Trophoblast cell (in vitro differentiated cells and primary cell): ENCODE measurements at regions not wholly inside any gene's neighbourhood (a gene's known extent, or its start where the extent isn't known, plus 50 kb on each side); places are given as distances from the start of the nearest gene placed in this dataset.
A peak's percentile ranks its signal among the peaks of the same experiment; 100 is the strongest.

ENCODE experiments used
- DNase-seq, 2 donors: peaks; one replicate each; pipeline ENCODE4 v3.0.0-alpha.2; 2016
- H2AFZ ChIP-seq: 2 replicates; pipeline ENCODE4 v1.6.1; 2013; ENCODE audit warnings: low read length, moderate library complexity, mild to moderate bottlenecking; ENCODE audit not compliant: insufficient read depth, poor library complexity
- H2AK5ac ChIP-seq: 2 replicates; pipeline ENCODE4 v1.6.1; 2013; ENCODE audit warnings: mild to moderate bottlenecking, low read length
- H2BK120ac ChIP-seq: 2 replicates; pipeline ENCODE4 v1.6.1; 2013; ENCODE audit warnings: low read length, mild to moderate bottlenecking, moderate library complexity; ENCODE audit not compliant: insufficient read depth, poor library complexity
- H2BK12ac ChIP-seq: 2 replicates; pipeline ENCODE4 v1.6.1; 2013; ENCODE audit warnings: mild to moderate bottlenecking, low read length, moderate library complexity
- H2BK5ac ChIP-seq: 2 replicates; pipeline ENCODE4 v1.6.1; 2013; ENCODE audit warnings: low read length, low read depth, moderate library complexity, mild to moderate bottlenecking; ENCODE audit not compliant: poor library complexity
- H3K14ac ChIP-seq: 2 replicates; pipeline ENCODE4 v1.6.1; 2013; ENCODE audit warnings: mild to moderate bottlenecking, low read length
- H3K18ac ChIP-seq: 2 replicates; pipeline ENCODE4 v1.6.1; 2013; ENCODE audit warnings: mild to moderate bottlenecking, low read length
- H3K23ac ChIP-seq: 2 replicates; pipeline ENCODE4 v1.6.1; 2013; ENCODE audit warnings: low read length
- H3K27ac ChIP-seq: 2 replicates; pipeline ENCODE4 v1.5.1; 2013; ENCODE audit warnings: low read depth, mild to moderate bottlenecking, inconsistent platforms, low read length, moderate library complexity
- H3K27me3 ChIP-seq: 2 replicates; pipeline ENCODE4 v1.6.1; 2013; ENCODE audit warnings: inconsistent platforms, mild to moderate bottlenecking, low read length, moderate library complexity; ENCODE audit not compliant: insufficient read depth
- H3K36me3 ChIP-seq, 2 experiments: 1 replicate in 1 of 2; 2 replicates in 1 of 2; pipeline ENCODE4 v1.6.1; 2013; ENCODE audit warnings: low read length in 2 of 2, mild to moderate bottlenecking in 2 of 2, moderate library complexity in 1 of 2; ENCODE audit not compliant: insufficient read depth in 2 of 2, control insufficient read depth in 1 of 2
- H3K4ac ChIP-seq: 2 replicates; pipeline ENCODE4 v1.6.1; 2013; ENCODE audit warnings: low read depth, mild to moderate bottlenecking, low read length, moderate library complexity
- H3K4me1 ChIP-seq, 2 experiments: 1 replicate in 1 of 2; 2 replicates in 1 of 2; pipeline ENCODE4 v1.6.1; 2013; ENCODE audit warnings: low read length in 2 of 2, mild to moderate bottlenecking in 2 of 2, moderate library complexity in 1 of 2; ENCODE audit not compliant: insufficient read depth in 2 of 2, control insufficient read depth in 1 of 2
- H3K4me2 ChIP-seq: 2 replicates; pipeline ENCODE4 v1.6.1; 2013; ENCODE audit warnings: inconsistent platforms, mild to moderate bottlenecking, low read length, moderate library complexity
- H3K4me3 ChIP-seq: 2 replicates; pipeline ENCODE4 v1.5.1; 2013; ENCODE audit warnings: mild to moderate bottlenecking, low read depth, low read length, inconsistent platforms
- H3K79me1 ChIP-seq: one replicate; pipeline ENCODE4 v1.6.1; 2013; ENCODE audit warnings: low read length
- H3K79me2 ChIP-seq: 2 replicates; pipeline ENCODE4 v1.6.1; 2013; ENCODE audit warnings: low read length, mild to moderate bottlenecking; ENCODE audit not compliant: control insufficient read depth, insufficient read depth, poor library complexity
- H3K9ac ChIP-seq: 2 replicates; pipeline ENCODE4 v1.6.1; 2013; ENCODE audit warnings: mild to moderate bottlenecking, low read length
- H3K9me3 ChIP-seq: 2 replicates; pipeline ENCODE4 v1.6.1; 2013; ENCODE audit warnings: low read depth, mild to moderate bottlenecking, control low read depth, inconsistent platforms, low read length; ENCODE audit not compliant: insufficient read depth
- H4K12ac ChIP-seq: 2 replicates; pipeline ENCODE4 v1.6.1; 2013; ENCODE audit warnings: low read depth, mild to moderate bottlenecking, low read length, moderate library complexity
- H4K8ac ChIP-seq: 2 replicates; pipeline ENCODE4 v1.6.1; 2013; ENCODE audit warnings: low read depth, mild to moderate bottlenecking, low read length, moderate library complexity
- H4K91ac ChIP-seq: one replicate; pipeline ENCODE4 v1.6.1; 2013; ENCODE audit warnings: low read depth, mild to moderate bottlenecking, low read length, moderate library complexity
- WGBS: extraction: QIAGEN DNeasy Blood & Tissue Kit; methylation state at CpG from one replicate; pipeline ENCODE4 v1.1.7; 2013; ENCODE audit warnings: missing lambda C conversion rate; ENCODE audit not compliant: insufficient read length, insufficient coverage; ENCODE audit errors: extremely low coverage; 5-methylcytosine and 5-hydroxymethylcytosine counted together

DNA sequence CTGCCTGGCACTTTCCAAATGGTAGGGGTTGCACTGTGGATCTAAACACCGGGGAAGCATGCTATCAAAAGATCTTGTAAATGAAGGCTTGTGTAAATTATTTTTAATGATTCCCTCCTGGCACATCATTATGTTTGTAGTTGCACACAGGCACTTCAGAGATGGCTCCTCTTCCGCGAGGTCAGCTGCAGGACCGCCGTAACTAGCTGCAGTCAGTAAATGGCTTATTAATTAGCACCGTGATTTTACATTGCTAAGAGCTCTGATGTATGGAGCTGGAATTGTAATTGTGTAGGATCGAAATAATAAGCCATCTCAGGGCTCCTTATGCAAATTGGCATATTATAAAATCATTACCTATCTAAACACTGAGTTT lies 397.6 kb upstream of the IRX1 start:
- Histone ChIP-seq H3K4me3 (no peak overlapping the region), H3K79me2 (no peaks in the 10 kb centered on the region), H2AK5ac (no peak overlapping the region), H4K12ac (no peak overlapping the region), H3K36me3 (no peaks in the 10 kb centered on the region), H4K91ac (no peak overlapping the region), H2BK5ac (no peak overlapping the region), H3K18ac (no peak overlapping the region), H3K23ac (no peak overlapping the region), H3K27ac (no peak overlapping the region), H3K9me3 (peaks cover 2% of the 10 kb centered on the region), H3K14ac (no peak overlapping the region), H2BK12ac (no peak overlapping the region), H3K27me3 (peaks cover 3% of the 10 kb centered on the region), H3K79me1 (no peaks in the 10 kb centered on the region), H2BK120ac (no peak overlapping the region), H3K4me2 (peak overlapping the region; percentile 42), H2AFZ (peak overlapping the region; percentile 23), H3K9ac (no peak overlapping the region), H3K4me1 (peaks cover 5 to 6% of the 10 kb centered on the region in 2 experiments), H3K4ac (no peak overlapping the region), H4K8ac (no peak overlapping the region)
- no CpG with 5 or more reads among the region's 7 CpGs for WGBS
- DNase-seq = no peak

DNA sequence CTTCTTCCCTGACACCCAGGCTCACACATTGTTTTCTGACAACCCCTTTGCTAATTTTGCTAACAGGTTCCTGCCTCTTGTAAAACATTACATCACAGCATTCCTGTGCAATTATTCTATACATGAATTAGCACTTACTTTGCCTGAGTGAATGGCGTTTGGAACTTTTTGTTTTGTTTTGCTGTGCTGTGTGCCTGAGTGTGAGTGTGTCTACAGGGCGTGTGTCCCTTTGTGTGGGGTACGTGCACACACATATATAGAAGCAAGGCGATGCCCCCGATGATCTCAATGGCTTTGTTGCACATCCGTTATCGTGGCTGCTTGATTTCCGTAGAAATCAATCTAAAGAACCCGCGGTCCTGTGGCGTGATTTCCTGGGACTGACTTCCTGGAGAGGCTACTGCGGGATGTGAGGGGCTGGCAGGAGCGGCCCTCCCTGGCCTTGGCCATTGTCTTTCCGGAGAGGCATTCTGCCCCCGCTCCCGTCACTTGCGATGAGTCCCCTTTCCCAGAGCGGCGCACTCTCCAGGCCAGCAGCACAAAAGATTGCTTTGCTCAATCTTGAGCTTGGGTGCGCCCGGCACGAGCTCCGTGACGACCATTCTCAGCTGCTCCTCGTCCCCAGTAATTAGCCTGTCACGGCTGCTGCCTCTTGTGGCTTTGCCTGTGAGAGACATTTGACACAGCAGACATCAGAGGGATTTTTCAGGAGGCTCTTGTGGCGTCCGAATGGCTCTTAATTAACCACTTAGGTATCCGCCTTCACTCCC lies 398.1 kb upstream of the IRX1 start:
- H3K18ac ChIP-seq = no peak overlapping the region
- peak overlapping the region; percentile 42 for H3K4me2 ChIP-seq
- H2AK5ac ChIP-seq = no peak overlapping the region
- no peak overlapping the region for H2BK120ac ChIP-seq
- no peaks in the 10 kb centered on the region for H3K36me3 ChIP-seq
- no peak overlapping the region for H2BK5ac ChIP-seq
- no peak overlapping the region for H2BK12ac ChIP-seq
- no CpG with 5 or more reads among the region's 29 CpGs for WGBS
- no peaks in the 10 kb centered on the region for H3K79me1 ChIP-seq
- H3K27me3 ChIP-seq = peaks cover 3% of the 10 kb centered on the region
- H3K9me3 ChIP-seq = peaks cover 2% of the 10 kb centered on the region
- no peak overlapping the region for H4K91ac ChIP-seq
- H3K27ac ChIP-seq = no peak overlapping the region
- H3K4me3 ChIP-seq = no peak overlapping the region
- H3K23ac ChIP-seq = no peak overlapping the region
- no peak overlapping the region for H4K8ac ChIP-seq
- peak overlapping the region; percentile 23 for H2AFZ ChIP-seq
- no peak overlapping the region for H3K14ac ChIP-seq
- H3K4me1 ChIP-seq = peaks cover 5 to 6% of the 10 kb centered on the region in 2 experiments
- no peaks in the 10 kb centered on the region for H3K79me2 ChIP-seq
- no peak overlapping the region for H4K12ac ChIP-seq
- DNase-seq = no peak
- no peak overlapping the region for H3K4ac ChIP-seq
- H3K9ac ChIP-seq = no peak overlapping the region

DNA sequence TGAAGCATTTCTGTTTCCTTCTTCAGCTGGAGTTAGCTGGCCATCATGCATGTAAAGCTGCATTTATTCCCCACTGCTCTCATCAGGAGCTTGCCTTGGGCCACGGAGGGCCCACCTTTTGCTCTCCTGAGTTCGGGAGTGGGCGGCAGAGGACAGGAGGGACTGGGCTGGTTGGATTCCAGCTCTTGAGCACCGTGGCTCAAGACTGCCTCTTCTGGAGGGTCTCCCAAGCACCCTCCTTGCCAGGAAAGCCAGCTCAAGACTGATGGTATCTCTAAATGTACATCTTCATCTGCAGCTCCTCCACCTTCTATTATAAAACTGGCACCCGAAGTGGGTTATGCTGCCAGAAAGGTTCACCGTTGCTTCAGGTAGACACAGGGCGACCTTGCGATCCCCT lies 399.6 kb upstream of the IRX1 start:
- no peak overlapping the region for H2BK12ac ChIP-seq
- H3K4me1 ChIP-seq = peaks cover 5 to 6% of the 10 kb centered on the region in 2 experiments
- peaks cover 3% of the 10 kb centered on the region for H3K27me3 ChIP-seq
- H3K18ac ChIP-seq = no peak overlapping the region
- H2AFZ ChIP-seq = no peak overlapping the region
- H3K4me3 ChIP-seq = no peak overlapping the region
- H2BK120ac ChIP-seq = no peak overlapping the region
- no peak overlapping the region for H4K12ac ChIP-seq
- no peak overlapping the region for H4K91ac ChIP-seq
- H3K9me3 ChIP-seq = peaks cover 2% of the 10 kb centered on the region
- DNase-seq = no peak
- H3K27ac ChIP-seq = no peak overlapping the region
- no peak overlapping the region for H3K4me2 ChIP-seq
- no CpG with 5 or more reads among the region's 8 CpGs for WGBS
- H2BK5ac ChIP-seq = no peak overlapping the region
- H3K9ac ChIP-seq = no peak overlapping the region
- H3K79me2 ChIP-seq = no peaks in the 10 kb centered on the region
- H4K8ac ChIP-seq = no peak overlapping the region
- no peaks in the 10 kb centered on the region for H3K36me3 ChIP-seq
- no peak overlapping the region for H3K4ac ChIP-seq
- no peak overlapping the region for H2AK5ac ChIP-seq
- H3K23ac ChIP-seq = no peak overlapping the region
- H3K79me1 ChIP-seq = no peaks in the 10 kb centered on the region
- no peak overlapping the region for H3K14ac ChIP-seq

DNA sequence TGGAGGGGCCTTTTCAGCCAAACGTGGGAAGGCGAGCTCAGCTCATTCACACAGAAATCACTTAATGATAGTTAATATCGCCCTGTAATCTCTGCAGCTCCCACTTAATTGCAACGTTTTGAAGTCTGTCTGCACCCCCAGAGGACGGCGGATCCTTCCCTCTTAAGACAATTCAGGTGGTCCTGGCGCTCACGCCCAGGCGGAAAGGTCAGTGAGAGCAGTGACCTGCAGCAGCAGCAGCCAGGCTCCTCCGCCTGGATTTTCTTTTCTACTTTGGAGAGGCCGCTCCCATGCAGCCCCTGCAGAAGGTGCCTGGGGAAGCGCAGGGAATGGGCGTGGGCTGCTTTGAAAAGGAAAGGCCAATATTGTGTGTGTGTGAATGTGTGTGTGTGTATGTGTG lies 400.9 kb upstream of the IRX1 start:
- DNase-seq = no peak
- Histone ChIP-seq H3K9ac (no peak overlapping the region), H4K12ac (no peak overlapping the region), H2AK5ac (no peak overlapping the region), H3K9me3 (no peaks in the 10 kb centered on the region), H3K79me2 (no peaks in the 10 kb centered on the region), H2BK5ac (no peak overlapping the region), H3K36me3 (no peaks in the 10 kb centered on the region), H3K23ac (no peak overlapping the region), H3K4me3 (no peak overlapping the region), H4K91ac (no peak overlapping the region), H3K79me1 (no peaks in the 10 kb centered on the region), H3K27ac (no peak overlapping the region), H3K27me3 (peaks cover 3% of the 10 kb centered on the region), H3K4me1 (peaks cover 5 to 6% of the 10 kb centered on the region in 2 experiments), H2BK120ac (no peak overlapping the region), H3K14ac (no peak overlapping the region), H4K8ac (no peak overlapping the region), H2AFZ (no peak overlapping the region), H3K18ac (no peak overlapping the region), H3K4me2 (no peak overlapping the region), H3K4ac (no peak overlapping the region), H2BK12ac (no peak overlapping the region)
- no CpG with 5 or more reads among the region's 13 CpGs for WGBS
